Muscle layer of duodenum (tissue), 2 donors: ENCODE measurements at regions not wholly inside any gene's neighbourhood (a gene's known extent, or its start where the extent isn't known, plus 50 kb on each side); places are given as distances from the start of the nearest gene placed in this dataset.
"Not testable (repeated sequence)": the region's sequence is repeated elsewhere in the genome, so short reads cannot be mapped to it uniquely, and the experiment has no call there.

ENCODE experiments used
- H3K27ac ChIP-seq: one replicate; pipeline ENCODE4 v1.7.0; 2013; ENCODE audit warnings: mild to moderate bottlenecking, low read length
- H3K27me3 ChIP-seq: one replicate; pipeline ENCODE4 v1.7.0; 2013; ENCODE audit warnings: low read depth, mild to moderate bottlenecking, control low read depth, low read length
- H3K36me3 ChIP-seq, 2 donors: one replicate each; pipeline ENCODE4 v1.7.0; 2013; ENCODE audit warnings: low read length in 2 of 2, control low read depth in 1 of 2, mild to moderate bottlenecking in 1 of 2; ENCODE audit not compliant: insufficient read depth in 2 of 2, control insufficient read depth in 1 of 2
- H3K4me1 ChIP-seq, 2 donors: one replicate each; pipeline ENCODE4 v1.7.0; 2013; ENCODE audit warnings: low read length in 2 of 2, mild to moderate bottlenecking in 2 of 2, control low read depth in 1 of 2, moderate library complexity in 1 of 2; ENCODE audit not compliant: insufficient read depth in 2 of 2, control insufficient read depth in 1 of 2
- H3K4me3 ChIP-seq, 2 donors: one replicate each; pipeline ENCODE4 v1.7.0; 2013; ENCODE audit warnings: low read length in 2 of 2, low read depth in 1 of 2, mild to moderate bottlenecking in 1 of 2
- H3K9me3 ChIP-seq, 2 donors: one replicate each; pipeline ENCODE4 v1.7.0; 2013; ENCODE audit warnings: low read length in 2 of 2, control low read depth in 1 of 2, mild to moderate bottlenecking in 1 of 2; ENCODE audit not compliant: control insufficient read depth in 1 of 2
- donor health status: healthy.

GRCh38 chr5:117736698-117737097 lies 1162.1 kb upstream of the SEMA6A start:
- no peaks in the 10 kb centered on the region for H3K4me1 ChIP-seq
- H3K36me3 ChIP-seq: no peaks in the 10 kb centered on the region
- H3K9me3 ChIP-seq: no peaks in the 10 kb centered on the region
- H3K27me3 ChIP-seq: no peaks in the 10 kb centered on the region
- no peak overlapping the region for H3K4me3 ChIP-seq
- no peak overlapping the region for H3K27ac ChIP-seq

- Histone ChIP-seq H3K36me3 (no peaks in the 10 kb centered on the region), H3K27me3 (no peaks in the 10 kb centered on the region), H3K27ac (no peak overlapping the region), H3K4me3 (no peak overlapping the region), H3K9me3 (no peaks in the 10 kb centered on the region), H3K4me1 (peaks cover 0 to 6% of the 10 kb centered on the region in 2 donors)
These were observed 1159.4 kb upstream of the SEMA6A start for GRCh38 chr5:117734056-117734455.

- Histone ChIP-seq H3K27me3 (no peaks in the 10 kb centered on the region), H3K9me3 (no peaks in the 10 kb centered on the region), H3K27ac (no peak overlapping the region), H3K4me1 (peaks cover 0 to 6% of the 10 kb centered on the region in 2 donors), H3K36me3 (no peaks in the 10 kb centered on the region), H3K4me3 (no peak overlapping the region)
These were observed 1158.4 kb upstream of the SEMA6A start for GRCh38 chr5:117733051-117733450.

- no peak overlapping the region for H3K4me3 ChIP-seq
- no peaks in the 10 kb centered on the region for H3K36me3 ChIP-seq
- no peak overlapping the region for H3K27ac ChIP-seq
- H3K27me3 ChIP-seq: no peaks in the 10 kb centered on the region
- H3K4me1 ChIP-seq: peaks cover 0 to 6% of the 10 kb centered on the region in 2 donors
- no peaks in the 10 kb centered on the region for H3K9me3 ChIP-seq
These were observed 1157.6 kb upstream of the SEMA6A start for GRCh38 chr5:117732264-117732663.

GRCh38 chr5:117731446-117731845 lies 1156.8 kb upstream of the SEMA6A start:
- Histone ChIP-seq H3K27ac (no peak overlapping the region), H3K9me3 (no peaks in the 10 kb centered on the region)

GRCh38 chr5:117720784-117721183 lies 1146.2 kb upstream of the SEMA6A start:
- H3K27ac ChIP-seq, H3K36me3 ChIP-seq, H3K27me3 ChIP-seq, H3K4me1 ChIP-seq, H3K9me3 ChIP-seq, H3K4me3 ChIP-seq: not testable (repeated sequence)

More at GRCh38 chr5:117731446-117731845, 1156.8 kb upstream of the SEMA6A start:
- Histone ChIP-seq H3K4me3 (no peak overlapping the region), H3K27me3 (no peaks in the 10 kb centered on the region), H3K4me1 (peaks cover 0 to 6% of the 10 kb centered on the region in 2 donors), H3K36me3 (no peaks in the 10 kb centered on the region)

- H3K4me1 ChIP-seq: no peaks in the 10 kb centered on the region
- H3K27me3 ChIP-seq: no peaks in the 10 kb centered on the region
- H3K27ac ChIP-seq: no peak overlapping the region
- no peak overlapping the region for H3K4me3 ChIP-seq
- H3K36me3 ChIP-seq: no peaks in the 10 kb centered on the region
- H3K9me3 ChIP-seq: peaks cover 7 to 10% of the 10 kb centered on the region in 2 donors
These were observed 1144.8 kb upstream of the SEMA6A start for GRCh38 chr5:117719413-117719812.

GRCh38 chr5:117713585-117714198 lies 1139.1 kb upstream of the SEMA6A start:
- H3K4me3 ChIP-seq: peak overlapping the region in 1 of 2 donors; percentile 22
- no peaks in the 10 kb centered on the region for H3K4me1 ChIP-seq
- peaks cover 18 to 21% of the 10 kb centered on the region in 2 donors for H3K9me3 ChIP-seq
- no peaks in the 10 kb centered on the region for H3K36me3 ChIP-seq
- H3K27me3 ChIP-seq: no peaks in the 10 kb centered on the region
- H3K27ac ChIP-seq: no peak overlapping the region

- H3K27ac ChIP-seq: no peak overlapping the region
- H3K9me3 ChIP-seq: no peaks in the 10 kb centered on the region
- no peak overlapping the region for H3K4me3 ChIP-seq
- H3K36me3 ChIP-seq: no peaks in the 10 kb centered on the region
- H3K4me1 ChIP-seq: no peaks in the 10 kb centered on the region
- H3K27me3 ChIP-seq: no peaks in the 10 kb centered on the region
These were observed 1126.4 kb upstream of the SEMA6A start for GRCh38 chr5:117701062-117701461.

GRCh38 chr5:117692606-117693005 lies 1118.0 kb upstream of the SEMA6A start:
- Histone ChIP-seq H3K27me3 (no peaks in the 10 kb centered on the region), H3K27ac (no peak overlapping the region), H3K9me3 (no peaks in the 10 kb centered on the region), H3K4me1 (no peaks in the 10 kb centered on the region), H3K4me3 (no peak overlapping the region), H3K36me3 (no peaks in the 10 kb centered on the region)

GRCh38 chr5:117691081-117691870 lies 1116.7 kb upstream of the SEMA6A start:
- Histone ChIP-seq H3K9me3 (no peaks in the 10 kb centered on the region), H3K27ac (no peak overlapping the region), H3K4me3 (no peak overlapping the region), H3K27me3 (no peaks in the 10 kb centered on the region), H3K36me3 (no peaks in the 10 kb centered on the region), H3K4me1 (no peaks in the 10 kb centered on the region)
